GM19324 (cell line): ENCODE measurements at regions not wholly inside any gene's neighbourhood (a gene's known extent, or its start where the extent isn't known, plus 50 kb on each side); places are given as distances from the start of the nearest gene placed in this dataset.
A peak's percentile ranks its signal among the peaks of the same experiment; 100 is the strongest.
"Not testable (repeated sequence)": the region's sequence is repeated elsewhere in the genome, so short reads cannot be mapped to it uniquely, and the experiment has no call there.

Experiments
- ATAC-seq: cut with Tn5 transposase; IDR thresholded peaks from one replicate; pipeline ENCODE4 v1.9.1; 2021; ENCODE audit warnings: mild to moderate bottlenecking, moderate library complexity; ENCODE audit not compliant: unreplicated experiment, low FRiP score

DNA sequence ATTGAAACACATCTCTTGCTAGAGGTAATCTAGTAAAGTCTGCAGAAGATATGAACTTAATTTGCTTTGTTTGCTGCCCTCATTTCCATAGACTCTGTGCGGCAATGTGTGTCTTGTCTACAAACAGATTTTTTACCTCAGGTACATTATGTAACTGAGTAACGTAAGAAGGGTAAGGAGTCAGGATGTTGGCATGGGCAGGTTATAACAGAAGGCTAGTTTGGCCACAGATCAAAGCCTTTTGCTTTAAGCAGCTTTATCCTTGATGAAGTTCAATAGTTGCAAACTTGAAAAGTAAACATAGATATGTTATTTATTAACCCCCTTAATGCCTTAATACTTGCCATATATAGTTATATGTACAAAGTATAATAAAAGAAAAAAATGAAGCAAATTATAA, 391.6 kb upstream of the FKBP1C start:
- ATAC-seq: no peak

DNA sequence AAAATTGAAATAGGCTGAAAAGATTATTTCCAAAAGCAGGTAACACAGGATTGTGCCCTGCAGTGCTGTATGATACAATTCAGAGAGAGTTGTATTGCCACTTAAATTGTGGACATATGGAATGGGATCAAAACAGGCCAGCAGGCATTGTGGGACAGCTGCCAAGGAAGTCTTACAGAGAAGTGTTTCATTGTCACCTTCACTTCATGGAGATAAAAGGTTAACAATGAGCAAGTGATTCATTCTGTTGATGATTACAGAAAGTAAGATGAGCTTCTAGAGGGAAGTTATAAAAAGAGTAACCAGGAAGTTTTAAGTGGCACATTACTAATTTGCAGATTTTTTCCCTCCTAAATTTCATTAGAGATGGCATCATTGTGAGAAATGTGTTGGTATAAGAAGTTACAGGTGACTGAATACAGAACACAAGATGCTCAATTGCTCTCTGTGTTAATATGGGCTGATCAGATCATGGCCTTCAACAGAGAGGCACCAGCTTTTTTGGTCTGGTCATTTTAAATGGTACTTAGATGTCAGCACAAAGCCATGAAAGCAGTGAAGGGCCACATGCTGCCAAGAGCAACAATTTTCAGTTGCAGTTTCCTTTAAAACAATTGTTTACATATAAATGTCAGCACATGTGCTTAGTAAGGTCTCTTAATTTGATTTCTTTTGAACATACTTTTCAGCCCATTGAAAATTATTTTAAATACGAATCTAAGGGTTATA, 402.5 kb upstream of the FKBP1C start:
- peak; percentile 52 for ATAC-seq

DNA sequence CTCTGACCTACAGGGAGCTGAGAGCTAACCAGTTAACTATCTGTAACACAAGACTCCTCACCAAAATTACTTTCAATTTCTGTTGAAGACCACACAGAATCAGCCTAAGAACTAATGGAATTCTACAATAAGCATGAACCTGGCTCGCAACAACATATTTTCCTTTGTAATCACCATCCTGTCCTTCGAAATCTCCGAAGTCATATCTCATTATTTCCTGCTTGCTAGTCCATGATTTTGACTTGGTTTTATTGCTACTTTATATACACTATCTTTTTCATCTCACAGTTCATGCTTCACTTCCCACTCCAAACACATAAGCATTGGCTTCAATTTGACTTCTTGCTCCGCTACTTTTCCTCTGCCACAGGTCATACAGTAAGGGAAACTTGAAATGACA, 405.8 kb upstream of the FKBP1C start:
- no peak for ATAC-seq

GRCh38 chr6:62803094-62803493, 408.2 kb upstream of the FKBP1C start:
- ATAC-seq: no peak

DNA sequence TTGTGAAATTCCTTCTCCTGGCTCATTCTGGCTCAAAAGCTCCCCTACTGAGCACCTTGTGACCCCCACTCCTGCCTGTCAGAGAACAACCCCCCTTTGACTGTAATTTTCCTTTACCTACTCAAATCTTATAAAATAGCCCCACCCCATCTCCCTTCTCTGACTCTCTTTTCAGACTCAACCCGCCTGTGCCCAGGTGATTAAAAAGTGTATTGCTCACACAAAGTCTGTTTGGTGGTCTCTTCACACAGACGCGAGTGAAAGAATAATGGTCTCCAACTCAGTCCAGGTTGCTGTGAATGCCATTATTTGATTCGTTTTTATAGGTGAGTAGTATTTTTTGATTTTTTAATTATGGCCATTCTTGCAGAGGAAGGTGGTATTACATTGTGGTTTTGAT, 414.1 kb upstream of the FKBP1C start:
- ATAC-seq: no peak

GRCh38 chr6:62775427-62776022, 435.7 kb upstream of the FKBP1C start:
- no peak for ATAC-seq

DNA sequence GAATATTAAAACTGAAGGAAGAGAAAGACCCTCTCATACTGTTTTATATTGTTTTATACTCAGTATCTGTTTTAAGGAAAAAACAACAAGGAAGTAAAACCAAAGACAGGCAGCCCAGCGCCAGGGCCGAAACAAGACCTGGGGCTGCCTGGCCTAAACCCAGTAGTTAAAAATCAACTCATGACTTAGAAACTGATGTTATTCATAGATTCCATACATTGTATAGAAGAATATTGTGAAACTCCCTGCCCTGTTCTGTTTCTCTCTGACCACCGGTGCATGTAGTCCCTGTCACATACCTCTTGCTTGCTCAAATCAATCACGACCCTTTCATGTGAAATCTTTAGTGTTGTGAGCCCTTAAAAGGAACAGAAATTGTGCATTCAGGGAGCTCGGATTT, 445.1 kb upstream of the FKBP1C start:
- not testable (repeated sequence) for ATAC-seq

DNA sequence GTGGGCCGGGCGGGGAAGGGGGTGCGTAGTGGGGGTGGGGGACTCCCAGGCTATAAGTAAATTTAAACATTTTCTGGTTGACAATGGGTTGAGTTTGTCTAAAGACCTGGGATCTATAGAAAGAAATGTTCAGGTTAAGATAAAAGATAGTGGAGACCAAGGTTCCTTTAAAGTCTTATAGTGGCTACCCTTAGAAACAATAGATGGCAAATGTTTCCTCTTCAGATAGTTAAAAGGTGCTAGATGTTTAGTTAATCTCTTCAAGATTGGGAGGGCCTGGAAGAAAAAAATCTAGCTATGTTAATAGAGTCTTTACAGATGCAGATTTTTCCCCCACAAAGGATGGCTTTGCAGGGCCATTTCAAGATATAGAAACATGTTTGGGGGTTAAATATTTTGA, 446.4 kb upstream of the FKBP1C start:
- ATAC-seq: no peak

DNA sequence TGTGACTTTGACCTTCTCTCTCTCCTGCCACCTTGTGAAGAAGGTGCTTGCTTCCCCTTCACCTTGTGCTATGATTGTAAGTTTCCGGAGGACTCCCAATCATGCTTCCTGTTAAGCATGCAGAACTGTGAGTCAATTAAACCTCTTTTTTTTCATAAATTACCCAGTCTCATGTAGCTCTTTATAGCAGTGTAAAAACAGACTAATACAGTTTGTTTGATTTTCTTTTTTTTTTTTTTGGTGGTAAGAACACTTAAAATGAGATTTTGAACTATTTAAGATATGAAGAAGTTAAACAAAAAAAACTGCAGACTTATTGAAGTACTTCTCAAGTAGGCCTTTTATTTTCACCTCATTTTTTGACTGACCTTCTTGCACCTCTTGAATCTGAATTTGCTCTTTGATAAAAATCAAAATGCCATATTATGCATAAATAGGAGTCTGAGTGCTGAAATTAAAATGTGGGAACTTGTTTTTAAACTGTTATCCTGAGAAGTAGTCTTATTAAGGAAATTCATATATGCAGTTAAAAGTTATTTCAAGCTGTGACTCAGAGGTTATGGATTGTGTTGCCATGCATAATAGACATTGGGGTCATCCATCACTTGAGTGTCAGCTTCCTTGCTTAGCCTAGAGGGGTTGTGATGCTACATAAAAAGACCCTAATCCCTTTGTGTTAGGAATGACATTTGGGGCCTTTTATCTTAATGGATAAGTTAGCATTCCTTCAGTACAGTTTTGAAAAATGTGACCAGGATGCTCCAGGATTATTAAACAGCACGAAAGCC, 447.9 kb upstream of the FKBP1C start:
- no peak for ATAC-seq

GRCh38 chr6:62746968-62747367, 460.9 kb upstream of the KHDRBS2 start:
- no peak for ATAC-seq

DNA sequence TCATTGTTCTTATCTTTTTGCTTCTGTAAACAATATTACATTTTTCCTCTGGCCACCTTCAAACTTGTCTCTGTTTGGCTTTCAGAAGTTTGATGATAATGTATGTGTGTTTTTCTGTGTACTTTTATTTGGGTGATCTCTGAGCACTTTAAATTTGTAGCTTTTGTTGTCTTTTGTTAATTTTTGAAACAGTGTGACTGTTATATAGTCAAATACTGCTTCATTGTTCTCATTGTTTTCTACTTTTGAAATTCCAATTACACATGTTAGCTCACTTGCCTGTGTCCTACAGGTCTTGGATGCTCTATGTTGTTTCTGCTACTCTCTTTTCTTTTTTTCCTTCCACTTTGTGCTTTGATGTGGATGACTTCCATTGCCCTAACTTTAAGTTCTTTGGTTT, 460.1 kb upstream of the KHDRBS2 start:
- no peak for ATAC-seq

DNA sequence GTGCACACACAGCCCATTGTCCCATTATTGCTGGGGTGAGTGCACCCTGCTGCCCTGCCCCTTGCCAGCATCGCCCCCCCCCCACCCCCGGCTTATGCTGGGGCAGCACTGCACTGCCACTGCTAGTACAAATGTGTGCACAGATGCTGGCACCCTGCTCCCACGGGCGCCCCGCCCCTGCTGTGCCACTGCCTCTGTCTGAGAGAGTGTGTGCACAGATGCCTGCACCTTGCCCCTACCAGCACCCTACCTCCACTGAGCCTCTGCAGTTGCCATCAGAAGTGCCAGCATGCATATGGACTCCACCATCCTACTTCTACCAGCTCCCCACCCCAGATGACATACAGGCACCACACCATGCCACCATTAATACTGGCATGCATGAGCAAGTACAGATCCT, 454.6 kb upstream of the KHDRBS2 start:
- no peak for ATAC-seq

DNA sequence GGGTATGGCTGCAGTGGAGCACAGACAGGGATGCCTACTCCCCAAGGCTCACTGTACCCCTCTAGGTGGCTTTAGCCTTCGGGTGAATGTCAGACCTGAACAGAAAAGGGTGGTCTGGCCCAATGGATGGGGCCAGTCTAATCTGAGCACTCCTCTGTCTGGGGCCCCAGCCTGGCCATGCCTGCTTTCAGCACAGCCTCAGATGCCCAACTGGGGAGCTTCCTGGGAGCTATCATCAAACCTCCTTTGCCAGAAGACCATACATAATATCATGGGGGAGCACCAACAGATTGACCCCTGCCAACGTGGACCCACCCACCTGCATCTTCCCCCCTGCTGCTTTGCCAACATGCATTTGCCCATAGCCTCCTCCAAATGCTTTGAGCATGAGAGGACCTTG, 454.1 kb upstream of the KHDRBS2 start:
- ATAC-seq: no peak

GRCh38 chr6:62737792-62738191, 451.8 kb upstream of the KHDRBS2 start:
- ATAC-seq: no peak

GRCh38 chr6:62721408-62721807, 435.4 kb upstream of the KHDRBS2 start:
- ATAC-seq: no peak

GRCh38 chr6:62716719-62717118, 430.7 kb upstream of the KHDRBS2 start:
- no peak for ATAC-seq

GRCh38 chr6:62714112-62714511, 428.1 kb upstream of the KHDRBS2 start:
- no peak for ATAC-seq

GRCh38 chr6:62711750-62712149, 425.7 kb upstream of the KHDRBS2 start:
- ATAC-seq: no peak

- ATAC-seq: no peak
Observed at GRCh38 chr6:62707914-62708313, 421.9 kb upstream of the KHDRBS2 start.

DNA sequence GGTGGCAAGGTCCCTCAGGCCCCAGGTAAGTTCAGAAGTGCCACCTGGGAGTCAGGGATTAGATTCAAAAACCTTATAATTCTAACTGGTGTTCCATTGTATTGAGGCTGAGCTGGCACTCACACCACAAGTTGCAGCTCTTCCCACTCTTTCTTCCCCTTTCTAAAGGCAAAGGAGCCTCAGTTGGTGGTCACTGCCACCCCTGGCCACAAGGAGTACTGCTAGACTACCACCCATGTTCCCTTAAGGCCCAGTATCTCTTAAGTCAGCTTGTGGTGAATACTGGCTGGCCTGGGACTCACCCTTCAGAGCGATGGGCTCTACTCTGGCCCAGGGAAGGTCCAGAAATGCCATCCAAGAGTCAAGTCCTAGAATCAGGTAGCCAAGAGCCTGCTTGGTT, 421.1 kb upstream of the KHDRBS2 start:
- no peak for ATAC-seq

GRCh38 chr6:62683063-62683462, 397.0 kb upstream of the KHDRBS2 start:
- ATAC-seq: no peak

GRCh38 chr6:62681108-62681507, 395.1 kb upstream of the KHDRBS2 start:
- no peak for ATAC-seq
